ENCODE measurements at regions not wholly inside any gene's neighbourhood (a gene's known extent, or its start where the extent isn't known, plus 50 kb on each side); places are given as distances from the start of the nearest gene placed in this dataset.

DNA sequence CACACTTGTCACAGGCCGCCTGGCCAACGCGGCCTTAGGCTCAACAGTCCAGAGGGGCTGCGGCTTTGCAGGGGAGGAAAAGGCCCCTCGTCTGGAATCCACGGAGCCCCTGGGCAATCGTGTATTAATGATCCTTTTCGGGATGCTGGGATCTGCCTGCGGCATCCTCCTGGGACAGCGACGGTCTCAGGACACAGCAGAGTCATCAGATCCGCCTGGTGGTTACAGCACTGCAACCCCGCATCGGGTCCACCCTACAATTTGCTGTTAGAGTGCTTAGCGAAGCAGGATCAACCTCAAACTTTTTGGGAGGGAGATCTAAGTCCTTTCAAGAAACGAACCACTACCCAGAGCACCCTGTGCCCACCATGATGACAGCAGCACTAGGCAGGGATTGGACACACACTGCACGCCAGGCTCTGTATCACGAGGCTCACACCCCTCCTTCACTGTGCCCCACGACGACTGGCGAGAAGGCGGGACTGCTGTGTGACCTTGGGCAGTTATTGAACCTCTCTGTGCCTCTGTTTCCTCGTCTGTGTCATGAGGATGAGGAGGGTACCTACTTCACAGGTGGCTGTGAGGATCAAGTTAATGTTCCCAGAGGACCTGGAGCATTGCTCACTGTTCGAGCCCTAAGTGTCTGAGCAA is 100.4 kb upstream of the COL5A1 start:
- Histone ChIP-seq H3K4me1 (ENCODE audit: control insufficient read depth, insufficient read depth, low read length) (no peaks in the 10 kb centered on the region), H3K9me3 (ENCODE audit: control insufficient read depth, low read length) (no peaks in the 10 kb centered on the region), H3K27ac (ENCODE audit: low read length) (no peak overlapping the region), H3K4me3 (ENCODE audit: low read length) (no peak overlapping the region), H3K27me3 (ENCODE audit: control insufficient read depth, insufficient read depth) (no peaks in the 10 kb centered on the region)
- DNase-seq (no peak), ATAC-seq (no peak)
- intact Hi-C loops (cut with DNase I): no loop called here
- 88% methylated on average over 24 of the region's 24 CpGs for WGBS

DNA sequence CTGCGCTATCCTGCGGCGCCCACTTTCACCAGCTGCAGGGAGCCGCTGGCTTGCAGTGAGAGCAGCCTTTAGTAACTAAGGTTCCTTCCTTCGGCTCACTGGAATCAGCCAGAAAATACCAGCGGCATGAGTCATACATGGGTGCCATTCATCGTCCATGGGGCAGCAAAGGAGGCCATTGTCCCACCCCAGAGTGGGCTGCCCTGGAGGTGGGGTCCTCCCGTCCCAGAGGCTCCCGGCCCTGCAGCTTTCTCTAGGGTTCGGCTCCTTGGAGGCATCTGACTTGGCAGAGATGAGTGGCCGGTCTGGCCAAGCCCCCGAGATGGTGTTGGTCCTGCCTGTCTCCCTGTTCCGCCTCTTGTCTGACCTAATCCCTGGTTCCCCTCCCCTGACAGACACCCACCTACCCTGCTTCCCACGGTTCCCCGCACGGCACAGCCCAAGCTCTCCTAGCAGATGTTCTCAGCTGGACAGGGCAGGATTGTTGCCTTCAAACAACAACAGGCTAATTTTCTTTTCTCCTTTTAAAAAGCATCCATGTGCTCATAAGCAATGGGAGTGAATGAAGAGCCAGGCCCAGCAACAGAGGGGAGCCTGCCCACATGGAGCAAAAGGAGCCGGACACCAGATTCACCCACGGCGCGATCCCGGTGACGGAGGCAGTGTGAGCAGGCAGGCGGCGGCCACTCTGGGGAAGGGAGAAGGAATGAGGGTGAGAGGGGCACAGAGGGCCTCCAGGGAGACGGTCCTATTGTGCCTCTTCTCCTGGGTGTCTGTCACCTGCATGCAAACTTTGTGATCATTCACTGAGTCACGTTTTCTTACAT is 97.0 kb upstream of the COL5A1 start:
- Histone ChIP-seq H3K4me3 (ENCODE audit: low read length) (no peak overlapping the region), H3K4me1 (ENCODE audit: control insufficient read depth, insufficient read depth, low read length) (no peaks in the 10 kb centered on the region), H3K27ac (ENCODE audit: low read length) (no peak overlapping the region), H3K27me3 (ENCODE audit: control insufficient read depth, insufficient read depth) (no peaks in the 10 kb centered on the region), H3K9me3 (ENCODE audit: control insufficient read depth, low read length) (no peaks in the 10 kb centered on the region)
- 63% methylated on average over 26 of the region's 26 CpGs for WGBS
- ATAC-seq (peak; percentile 20 to 57), DNase-seq (peak; percentile 49 to 71 (median 67))
- intact Hi-C loops (cut with DNase I): no loop called here

DNA sequence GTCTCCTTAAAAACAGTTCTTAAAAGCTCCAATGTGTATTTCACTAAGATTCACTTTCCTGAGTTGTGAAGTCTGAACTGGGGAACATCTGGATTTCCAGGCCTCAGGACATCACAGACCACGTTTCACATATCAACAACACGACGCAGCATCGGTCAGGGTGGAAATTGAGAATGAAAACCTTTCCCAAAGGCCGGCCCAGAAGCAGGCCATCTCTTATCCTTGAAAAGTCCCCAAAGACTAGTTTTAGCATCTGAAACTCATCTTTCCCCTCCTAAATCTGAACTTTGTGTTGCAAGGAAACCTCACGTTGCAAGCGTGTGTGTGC is 96.4 kb upstream of the COL5A1 start:
- Histone ChIP-seq H3K27ac (ENCODE audit: low read length) (no peak overlapping the region), H3K4me1 (ENCODE audit: control insufficient read depth, insufficient read depth, low read length) (no peaks in the 10 kb centered on the region), H3K27me3 (ENCODE audit: control insufficient read depth, insufficient read depth) (no peaks in the 10 kb centered on the region), H3K4me3 (ENCODE audit: low read length) (no peak overlapping the region), H3K9me3 (ENCODE audit: control insufficient read depth, low read length) (no peaks in the 10 kb centered on the region)
- WGBS: 69% methylated on average over 7 of the region's 7 CpGs
- DNase-seq: no peak
- intact Hi-C loops (cut with DNase I): no loop called here
- no peak for ATAC-seq

- Histone ChIP-seq H3K27me3 (ENCODE audit: control insufficient read depth, insufficient read depth) (no peaks in the 10 kb centered on the region), H3K4me3 (ENCODE audit: low read length) (no peak overlapping the region), H3K9me3 (ENCODE audit: control insufficient read depth, low read length) (no peaks in the 10 kb centered on the region), H3K4me1 (ENCODE audit: control insufficient read depth, insufficient read depth, low read length) (no peaks in the 10 kb centered on the region), H3K27ac (ENCODE audit: low read length) (no peak overlapping the region)
- intact Hi-C loops (cut with DNase I): no loop called here
- ATAC-seq: peak; percentile 24 to 53
- peak in 2 of 3 donors; percentile 71 to 75 for DNase-seq
- 45% methylated on average over 29 of the region's 29 CpGs for WGBS
These were observed 95.9 kb upstream of the COL5A1 start for GRCh38 chr9:134545543-134546245.

DNA sequence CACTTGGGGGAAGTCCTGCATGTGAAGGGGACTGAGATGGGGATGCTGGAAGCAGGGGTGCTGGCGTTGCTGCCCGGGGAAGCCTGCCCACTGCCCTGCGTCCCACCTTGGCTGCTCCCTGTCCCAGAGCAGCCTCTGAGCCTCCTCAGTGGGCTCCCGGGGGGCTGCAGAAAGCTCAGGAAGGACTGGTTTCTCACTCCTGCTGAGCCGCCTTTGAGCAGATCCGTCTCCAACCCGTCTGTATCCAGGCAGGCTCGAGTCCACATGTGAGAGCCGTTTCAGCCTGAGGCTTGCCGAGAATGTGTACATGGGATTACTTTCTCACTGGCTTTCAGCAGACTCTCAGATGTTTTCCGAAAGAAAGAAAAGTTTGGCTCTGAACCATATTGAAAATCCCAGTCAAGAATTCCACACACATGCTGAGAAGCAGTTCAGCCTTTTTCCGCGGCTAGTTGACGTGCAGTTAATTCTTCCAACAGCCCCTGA is 95.3 kb upstream of the COL5A1 start:
- peak in 1 of 3 donors; percentile 40 for DNase-seq
- 36% methylated on average over 14 of the region's 14 CpGs for WGBS
- H3K4me3 ChIP-seq (ENCODE audit: low read length): no peak overlapping the region
- peak in 1 of 2 donors; percentile 17 for ATAC-seq
- no peaks in the 10 kb centered on the region for H3K4me1 ChIP-seq (ENCODE audit: control insufficient read depth, insufficient read depth, low read length)
- intact Hi-C loops (cut with DNase I): no loop called here
- no peak overlapping the region for H3K27ac ChIP-seq (ENCODE audit: low read length)
- no peaks in the 10 kb centered on the region for H3K27me3 ChIP-seq (ENCODE audit: control insufficient read depth, insufficient read depth)
- no peaks in the 10 kb centered on the region for H3K9me3 ChIP-seq (ENCODE audit: control insufficient read depth, low read length)

DNA sequence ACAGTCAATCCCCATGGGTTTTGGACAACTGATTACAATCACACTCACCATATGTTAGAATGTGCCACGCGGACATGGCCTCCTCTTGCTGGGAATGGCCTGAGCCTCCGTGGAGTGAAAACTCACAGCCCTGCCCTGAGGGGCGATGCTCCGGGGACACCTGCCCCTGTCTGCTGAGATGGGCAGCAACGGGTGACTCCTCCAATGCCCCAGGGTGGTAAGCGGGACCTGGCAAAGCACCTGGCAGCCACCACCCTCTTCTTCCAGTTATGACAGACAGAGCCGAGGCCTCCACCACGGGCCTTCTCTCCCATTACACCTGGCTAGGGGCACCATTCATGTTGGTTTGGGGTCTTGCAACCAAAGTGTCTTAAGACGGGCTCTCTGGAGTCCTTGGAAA is 94.9 kb upstream of the COL5A1 start:
- H3K27ac ChIP-seq (ENCODE audit: low read length): no peak overlapping the region
- WGBS: 83% methylated on average over 10 of the region's 10 CpGs
- no peaks in the 10 kb centered on the region for H3K4me1 ChIP-seq (ENCODE audit: control insufficient read depth, insufficient read depth, low read length)

GRCh38 chr9:134547161-134548100 is 94.2 kb upstream of the COL5A1 start:
- Histone ChIP-seq H3K4me3 (ENCODE audit: low read length) (no peak overlapping the region), H3K4me1 (ENCODE audit: control insufficient read depth, insufficient read depth, low read length) (no peaks in the 10 kb centered on the region), H3K27ac (ENCODE audit: low read length) (no peak overlapping the region), H3K9me3 (ENCODE audit: control insufficient read depth, low read length) (no peaks in the 10 kb centered on the region), H3K27me3 (ENCODE audit: control insufficient read depth, insufficient read depth) (no peaks in the 10 kb centered on the region)
- WGBS: 91% methylated on average over 36 of the region's 36 CpGs
- ATAC-seq: no peak
- intact Hi-C loops (cut with DNase I): no loop called here
- peak in 2 of 3 donors; percentile 8 to 36 for DNase-seq

More for the DNA sequence above, 94.9 kb upstream of the COL5A1 start:
- DNase-seq (peak in 1 of 3 donors; percentile 55), ATAC-seq (no peak)
- H3K27me3 ChIP-seq (ENCODE audit: control insufficient read depth, insufficient read depth): no peaks in the 10 kb centered on the region
- intact Hi-C loops (cut with DNase I): no loop called here
- H3K9me3 ChIP-seq (ENCODE audit: control insufficient read depth, low read length): no peaks in the 10 kb centered on the region
- no peak overlapping the region for H3K4me3 ChIP-seq (ENCODE audit: low read length)

DNA sequence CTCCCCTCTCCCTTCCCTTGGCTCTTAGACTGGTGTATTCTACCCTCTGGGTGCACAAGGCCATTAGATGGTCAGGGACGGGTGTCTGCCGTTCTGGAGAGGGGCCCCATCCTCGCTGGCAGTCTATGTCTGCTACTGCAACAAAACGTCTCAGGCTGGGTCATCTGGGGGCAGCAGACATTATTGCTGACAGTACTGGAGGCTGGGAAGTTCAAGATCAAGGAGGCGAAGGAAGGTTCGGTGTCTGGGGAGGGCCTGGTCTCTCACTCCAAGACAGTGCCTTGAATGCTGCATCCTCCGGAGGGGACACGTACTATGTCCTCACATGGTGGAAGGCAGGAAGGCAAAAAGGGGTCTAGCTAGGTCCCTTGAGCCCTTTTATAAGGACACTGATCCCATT is 93.4 kb upstream of the COL5A1 start:
- no peak for ATAC-seq
- intact Hi-C loops (cut with DNase I): no loop called here

DNA sequence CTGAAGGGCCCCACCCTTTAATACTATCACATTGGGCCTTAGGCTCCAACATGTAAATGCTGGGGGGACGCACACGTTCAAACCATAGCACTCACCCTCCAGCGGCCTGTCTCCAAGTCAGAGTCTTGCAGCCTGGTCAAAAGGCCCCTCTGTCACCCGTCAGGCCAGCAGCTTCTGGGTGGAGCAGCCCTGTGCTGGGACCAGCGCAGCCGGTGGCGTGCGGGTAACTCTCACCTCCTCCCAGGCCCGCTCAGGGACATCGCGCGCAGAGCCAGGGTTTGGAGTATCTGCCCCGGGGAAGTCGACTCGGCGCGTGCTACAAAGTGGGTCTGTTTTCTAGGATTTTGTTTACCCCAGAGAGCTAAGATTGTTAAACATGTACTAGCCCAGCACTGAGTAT is 93.0 kb upstream of the COL5A1 start:
- ATAC-seq (no peak), DNase-seq (no peak)
- intact Hi-C loops (cut with DNase I): no loop called here
- Histone ChIP-seq H3K4me3 (ENCODE audit: low read length) (no peak overlapping the region), H3K27me3 (ENCODE audit: control insufficient read depth, insufficient read depth) (no peaks in the 10 kb centered on the region), H3K27ac (ENCODE audit: low read length) (no peak overlapping the region), H3K4me1 (ENCODE audit: control insufficient read depth, insufficient read depth, low read length) (no peaks in the 10 kb centered on the region), H3K9me3 (ENCODE audit: control insufficient read depth, low read length) (no peaks in the 10 kb centered on the region)
- 90% methylated on average over 17 of the region's 17 CpGs for WGBS

More for the DNA sequence above, 93.4 kb upstream of the COL5A1 start:
- H3K4me1 ChIP-seq (ENCODE audit: control insufficient read depth, insufficient read depth, low read length): no peaks in the 10 kb centered on the region
- no peak for DNase-seq
- H3K9me3 ChIP-seq (ENCODE audit: control insufficient read depth, low read length): no peaks in the 10 kb centered on the region
- WGBS: 82% methylated on average over 8 of the region's 8 CpGs
- H3K4me3 ChIP-seq (ENCODE audit: low read length): no peak overlapping the region
- H3K27me3 ChIP-seq (ENCODE audit: control insufficient read depth, insufficient read depth): no peaks in the 10 kb centered on the region
- H3K27ac ChIP-seq (ENCODE audit: low read length): no peak overlapping the region

DNA sequence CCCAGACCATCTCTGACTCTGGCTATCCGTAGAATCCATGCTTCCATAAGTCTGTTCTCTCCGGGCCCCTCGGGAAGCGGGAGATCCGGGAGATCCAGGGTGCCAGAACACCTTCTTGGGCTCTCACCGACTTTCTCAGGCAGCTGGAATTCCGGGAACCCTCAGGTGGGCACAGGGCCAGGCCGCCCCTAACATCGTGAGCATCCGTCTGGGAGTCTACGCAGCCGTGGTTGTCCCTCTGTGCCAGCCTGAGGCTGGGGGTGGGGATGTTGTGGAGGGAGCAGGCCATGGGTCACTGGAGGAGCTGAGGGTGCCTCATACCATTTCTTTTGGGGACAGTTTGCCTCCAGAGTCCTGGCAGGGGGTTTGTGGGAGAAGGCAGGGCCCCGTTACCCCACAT is 92.3 kb upstream of the COL5A1 start:
- no peak for ATAC-seq
- intact Hi-C loops (cut with DNase I): no loop called here
- 86% methylated on average over 13 of the region's 13 CpGs for WGBS

More for the DNA sequence above, 92.3 kb upstream of the COL5A1 start:
- DNase-seq: no peak
- Histone ChIP-seq H3K4me3 (ENCODE audit: low read length) (no peak overlapping the region), H3K27me3 (ENCODE audit: control insufficient read depth, insufficient read depth) (no peaks in the 10 kb centered on the region), H3K4me1 (ENCODE audit: control insufficient read depth, insufficient read depth, low read length) (no peaks in the 10 kb centered on the region), H3K9me3 (ENCODE audit: control insufficient read depth, low read length) (no peaks in the 10 kb centered on the region), H3K27ac (ENCODE audit: low read length) (no peak overlapping the region)

Measured in right cardiac atrium (tissue), 5 donors.